IMR-90 (cell line): ENCODE measurements at regions not wholly inside any gene's neighbourhood (a gene's known extent, or its start where the extent isn't known, plus 50 kb on each side); places are given as distances from the start of the nearest gene placed in this dataset.

Source experiments
- ATAC-seq: fragments of 200-7000 bp; cut with Tn5 transposase; 2 replicates; pipeline ENCODE4 v1.9.1; 2020; ENCODE audit warnings: low read depth, mild to moderate bottlenecking, moderate library complexity
- BruUV-seq: library from RNA; stranded (reverse); fragments of 400-500 nt; replicated peaks from 2 replicates; lab custom pipeline; 2021; lab: Mats Ljungman, UMichigan
- CTCF ChIA-PET: fragments of 300-600 bp; formaldehyde crosslinking; extraction: SDS; loops from one replicate; lab custom pipeline; 2021; ENCODE audit warnings: antibody characterized with exemption; lab: Yijun Ruan, JAX
- POLR2A ChIA-PET: fragments of 300-600 bp; sonication (Branson Sonifier 250); formaldehyde crosslinking; loops from one replicate; lab custom pipeline; 2022; ENCODE audit warnings: antibody characterized with exemption; ENCODE audit not compliant: unreplicated experiment; lab: Charles Lee
- DNase-seq: peaks from one replicate; pipeline ENCODE4 v3.0.0; 2013
- H2AFZ ChIP-seq: replicated peaks from 2 replicates; pipeline ENCODE3; 2013; ENCODE audit warnings: low read length, mild to moderate bottlenecking; ENCODE audit not compliant: poor library complexity
- H2AK5ac ChIP-seq: 2 replicates; pipeline ENCODE4 v1.6.1; 2013; ENCODE audit warnings: low read depth, low read length, inconsistent platforms
- H2AK9ac ChIP-seq: replicated peaks from 2 replicates; pipeline ENCODE3; 2013; ENCODE audit warnings: mild to moderate bottlenecking, low read depth, low read length, moderate library complexity; ENCODE audit not compliant: poor library complexity
- H2BK120ac ChIP-seq: 2 replicates; pipeline ENCODE4 v1.6.1; 2013; ENCODE audit warnings: low read depth, low read length, inconsistent platforms
- H2BK15ac ChIP-seq: 3 replicates; pipeline ENCODE4 v1.6.1; 2013; ENCODE audit warnings: low read depth, low read length, inconsistent platforms
- H2BK20ac ChIP-seq: 2 replicates; pipeline ENCODE4 v1.6.1; 2013; ENCODE audit warnings: low read depth, mild to moderate bottlenecking, inconsistent platforms, low read length, moderate library complexity
- H2BK5ac ChIP-seq: 2 replicates; pipeline ENCODE4 v1.6.1; 2013; ENCODE audit warnings: mild to moderate bottlenecking, low read depth, low read length, inconsistent platforms; ENCODE audit not compliant: poor library complexity, severe bottlenecking
- H3K14ac ChIP-seq: replicated peaks from 2 replicates; pipeline ENCODE4 v1.6.1; 2013; ENCODE audit warnings: low read depth, low read length, inconsistent platforms
- H3K18ac ChIP-seq: 2 replicates; pipeline ENCODE4 v1.6.1; 2013; ENCODE audit warnings: low read depth, low read length, control low read depth
- H3K23ac ChIP-seq: 2 replicates; pipeline ENCODE4 v1.6.1; 2013; ENCODE audit warnings: low read depth, low read length, inconsistent platforms
- H3K27ac ChIP-seq: 2 replicates; pipeline ENCODE4 v1.5.1; 2013; ENCODE audit warnings: mild to moderate bottlenecking, control low read depth, low read length; ENCODE audit not compliant: insufficient read depth
- H3K27me3 ChIP-seq: 2 replicates; pipeline ENCODE4 v1.6.1; 2013; ENCODE audit warnings: low read length; ENCODE audit not compliant: control insufficient read depth, insufficient read depth
- H3K36me3 ChIP-seq: 2 replicates; pipeline ENCODE4 v1.6.1; 2013; ENCODE audit warnings: low read length, mixed read lengths; ENCODE audit not compliant: control insufficient read depth, insufficient read depth
- H3K4ac ChIP-seq: 2 replicates; pipeline ENCODE4 v1.6.1; 2013; ENCODE audit warnings: low read depth, low read length, inconsistent platforms
- H3K4me1 ChIP-seq: 2 replicates; pipeline ENCODE4 v1.6.1; 2013; ENCODE audit warnings: low read length, mixed read lengths; ENCODE audit not compliant: control insufficient read depth, insufficient read depth
- H3K4me2 ChIP-seq: 2 replicates; pipeline ENCODE4 v1.6.1; 2013; ENCODE audit warnings: low read depth, mild to moderate bottlenecking, control low read depth, low read length, moderate library complexity
- H3K4me3 ChIP-seq: 2 replicates; pipeline ENCODE4 v1.5.1; 2013; ENCODE audit warnings: low read depth, mild to moderate bottlenecking, control low read depth, low read length, moderate library complexity; ENCODE audit not compliant: insufficient read depth
- H3K56ac ChIP-seq: 2 replicates; pipeline ENCODE4 v1.6.1; 2013; ENCODE audit warnings: low read length, inconsistent platforms; ENCODE audit not compliant: insufficient read depth; ENCODE audit errors: extremely low read depth
- H3K79me1 ChIP-seq, 2 experiments: 2 replicates each; pipeline ENCODE4 v1.6.1; 2013; ENCODE audit warnings: low read length in 2 of 2, inconsistent platforms in 1 of 2, low read depth in 1 of 2
- H3K9ac ChIP-seq: 2 replicates; pipeline ENCODE4 v1.6.1; 2013; ENCODE audit warnings: low read depth, low read length, control low read depth
- H3K9me1 ChIP-seq: 2 replicates; pipeline ENCODE4 v1.6.1; 2013; ENCODE audit warnings: low read length, inconsistent platforms; ENCODE audit not compliant: insufficient read depth
- H3K9me3 ChIP-seq: 2 replicates; pipeline ENCODE4 v1.6.1; 2013; ENCODE audit warnings: low read length; ENCODE audit not compliant: control insufficient read depth, insufficient read depth
- H4K20me1 ChIP-seq: 2 replicates; pipeline ENCODE4 v1.6.1; 2013; ENCODE audit warnings: low read length, inconsistent platforms; ENCODE audit not compliant: insufficient read depth
- H4K5ac ChIP-seq: 2 replicates; pipeline ENCODE4 v1.6.1; 2013; ENCODE audit warnings: mild to moderate bottlenecking, low read depth, low read length, control low read depth
- H4K8ac ChIP-seq, 2 experiments: 2 replicates each; pipeline ENCODE4 v1.6.1; 2013; ENCODE audit warnings: low read depth in 2 of 2, low read length in 2 of 2, control low read depth in 1 of 2, inconsistent platforms in 1 of 2
- H4K91ac ChIP-seq: 2 replicates; pipeline ENCODE4 v1.6.1; 2013; ENCODE audit warnings: low read depth, low read length, inconsistent platforms; ENCODE audit not compliant: insufficient read depth
- CHD1 ChIP-seq: IDR thresholded peaks from 2 replicates; pipeline ENCODE4 v1.6.1; 2012; ENCODE audit warnings: low read depth, low read length, improper control_type of control experiment
- FOS ChIP-seq: fragments of 150-350 bp; IDR thresholded peaks from 2 replicates; pipeline ENCODE4 v1.6.1; 2016; ENCODE audit warnings: low read depth, low read length
- MAFK ChIP-seq: IDR thresholded peaks from 2 replicates; pipeline ENCODE4 v1.6.1; 2012; ENCODE audit warnings: low read depth, low read length, improper control_type of control experiment
- MAZ ChIP-seq: IDR thresholded peaks from 2 replicates; pipeline ENCODE4 v1.6.1; 2012; ENCODE audit warnings: low read depth, mild to moderate bottlenecking, low read length, improper control_type of control experiment, moderate library complexity, borderline replicate concordance
- RFX5 ChIP-seq: IDR thresholded peaks from 2 replicates; pipeline ENCODE4 v1.8.0; 2012; ENCODE audit warnings: low read depth, mild to moderate bottlenecking, low read length, moderate library complexity
- WGBS, 2 experiments: methylation state at CpG; one replicate each; pipeline versions ENCODE4 v1.1.5 to v1.1.7; 2013; ENCODE audit warnings: missing lambda C conversion rate in 2 of 2; ENCODE audit not compliant: insufficient read length in 1 of 2; ENCODE audit errors: extremely low coverage in 2 of 2; 5-methylcytosine and 5-hydroxymethylcytosine counted together
- dilution Hi-C: fragments of 300-500 bp; cut with HindIII; formaldehyde crosslinking; loops from one replicate; pipeline ENCODE4 v1.14.3; 2018; ENCODE audit warnings: low sequenced_read_pairs; ENCODE audit not compliant: unreplicated experiment
- in situ Hi-C: fragments of 300-500 bp; cut with MboI; formaldehyde crosslinking; loops from 3 replicates; pipeline ENCODE4 v1.14.3; 2019; ENCODE audit warnings: low sequenced_read_pairs, inconsistent platforms, mixed read lengths
- intact Hi-C: fragments of 100-400 bp; cut with micrococcal nuclease; formaldehyde crosslinking; loops from 2 replicates; pipeline ENCODE4 v1.10.0; 2022

- 80% methylated on average over 1 of the region's 8 CpGs; no CpG with 5 or more reads in 1 of the 2 experiments for WGBS, 2 experiments
- Histone ChIP-seq H2AFZ (no peak overlapping the region), H2AK5ac (no peak overlapping the region), H3K23ac (no peak overlapping the region), H4K91ac (no peak overlapping the region), H4K8ac (no peak overlapping the region), H3K36me3 (no peaks in the 10 kb centered on the region), H3K27ac (no peak overlapping the region), H3K27me3 (peaks cover 2% of the 10 kb centered on the region; the same call in 1 of the 2 replicates), H2BK20ac (no peak overlapping the region), H3K4me3 (no peak overlapping the region), H3K14ac (no peak overlapping the region), H3K79me1 (no peaks in the 10 kb centered on the region), H2BK120ac (no peak overlapping the region), H3K4ac (no peak overlapping the region), H2BK5ac (no peak overlapping the region), H2AK9ac (no peak overlapping the region), H3K18ac (no peak overlapping the region), H3K56ac (no peak overlapping the region), H4K5ac (no peak overlapping the region), H3K9me1 (no peaks in the 10 kb centered on the region), H3K9me3 (no peaks in the 10 kb centered on the region), H4K20me1 (no peaks in the 10 kb centered on the region), H3K4me1 (no peaks in the 10 kb centered on the region), H3K9ac (no peak overlapping the region), H2BK15ac (no peak overlapping the region), H3K4me2 (no peak overlapping the region)
- DNase-seq (no peak), ATAC-seq (no peak)
- in situ Hi-C loops (no loop called here), intact Hi-C loops (no loop called here), dilution Hi-C loops (no loop called here)
- ChIA-PET CTCF (no interaction called here), POLR2A (no interaction called here)
- no peak for TF ChIP-seq FOS
- TF ChIP-seq RFX5 = no peak
- no peak for TF ChIP-seq MAFK
- no peak for TF ChIP-seq MAZ
- no peak for TF ChIP-seq CHD1
- no TSS peak for BruUV-seq
Measured at GRCh38 chr9:89842267-89842768, 237.5 kb downstream of the GADD45G start.
